ENCODE measurements at regions not wholly inside any gene's neighbourhood (a gene's known extent, or its start where the extent isn't known, plus 50 kb on each side); places are given as distances from the start of the nearest gene placed in this dataset.
"Not testable (repeated sequence)": the region's sequence is repeated elsewhere in the genome, so short reads cannot be mapped to it uniquely, and the experiment has no call there.

DNA sequence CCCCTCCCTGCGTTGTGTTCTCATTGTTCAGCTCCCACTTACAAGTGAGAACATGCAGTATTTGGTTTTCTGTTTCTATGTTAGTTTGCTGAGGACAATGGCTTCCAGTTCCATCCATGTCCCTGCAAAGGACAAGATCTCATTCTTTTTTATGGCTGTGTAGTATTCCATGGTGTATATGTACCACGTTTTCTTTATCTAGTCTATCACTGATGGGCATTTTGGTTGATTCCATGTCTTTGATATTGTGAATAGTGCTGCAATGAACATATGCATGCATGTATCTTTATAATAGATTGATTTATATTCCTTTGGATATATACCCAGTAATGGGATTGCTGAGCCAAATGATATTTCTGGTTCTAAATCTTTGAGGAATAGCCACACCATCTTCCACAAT lies 265.1 kb downstream of the ANTXR2 start:
- TF ChIP-seq, protein P1, sequence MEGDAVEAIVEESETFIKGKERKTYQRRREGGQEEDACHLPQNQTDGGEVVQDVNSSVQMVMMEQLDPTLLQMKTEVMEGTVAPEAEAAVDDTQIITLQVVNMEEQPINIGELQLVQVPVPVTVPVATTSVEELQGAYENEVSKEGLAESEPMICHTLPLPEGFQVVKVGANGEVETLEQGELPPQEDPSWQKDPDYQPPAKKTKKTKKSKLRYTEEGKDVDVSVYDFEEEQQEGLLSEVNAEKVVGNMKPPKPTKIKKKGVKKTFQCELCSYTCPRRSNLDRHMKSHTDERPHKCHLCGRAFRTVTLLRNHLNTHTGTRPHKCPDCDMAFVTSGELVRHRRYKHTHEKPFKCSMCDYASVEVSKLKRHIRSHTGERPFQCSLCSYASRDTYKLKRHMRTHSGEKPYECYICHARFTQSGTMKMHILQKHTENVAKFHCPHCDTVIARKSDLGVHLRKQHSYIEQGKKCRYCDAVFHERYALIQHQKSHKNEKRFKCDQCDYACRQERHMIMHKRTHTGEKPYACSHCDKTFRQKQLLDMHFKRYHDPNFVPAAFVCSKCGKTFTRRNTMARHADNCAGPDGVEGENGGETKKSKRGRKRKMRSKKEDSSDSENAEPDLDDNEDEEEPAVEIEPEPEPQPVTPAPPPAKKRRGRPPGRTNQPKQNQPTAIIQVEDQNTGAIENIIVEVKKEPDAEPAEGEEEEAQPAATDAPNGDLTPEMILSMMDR (IDR thresholded peaks at IDR 0.05; ENCODE audit: insufficient read depth, low read depth, low read length) = not testable (repeated sequence)
- TF ChIP-seq EZH2 (IDR thresholded peaks at IDR 0.05; ENCODE audit: insufficient read depth, low read length) = not testable (repeated sequence)

Measured in astrocyte (in vitro differentiated cells and primary cell).